ENCODE measurements at regions not wholly inside any gene's neighbourhood (a gene's known extent, or its start where the extent isn't known, plus 50 kb on each side); places are given as distances from the start of the nearest gene placed in this dataset.
"Not testable (repeated sequence)": the region's sequence is repeated elsewhere in the genome, so short reads cannot be mapped to it uniquely, and the experiment has no call there.

DNA sequence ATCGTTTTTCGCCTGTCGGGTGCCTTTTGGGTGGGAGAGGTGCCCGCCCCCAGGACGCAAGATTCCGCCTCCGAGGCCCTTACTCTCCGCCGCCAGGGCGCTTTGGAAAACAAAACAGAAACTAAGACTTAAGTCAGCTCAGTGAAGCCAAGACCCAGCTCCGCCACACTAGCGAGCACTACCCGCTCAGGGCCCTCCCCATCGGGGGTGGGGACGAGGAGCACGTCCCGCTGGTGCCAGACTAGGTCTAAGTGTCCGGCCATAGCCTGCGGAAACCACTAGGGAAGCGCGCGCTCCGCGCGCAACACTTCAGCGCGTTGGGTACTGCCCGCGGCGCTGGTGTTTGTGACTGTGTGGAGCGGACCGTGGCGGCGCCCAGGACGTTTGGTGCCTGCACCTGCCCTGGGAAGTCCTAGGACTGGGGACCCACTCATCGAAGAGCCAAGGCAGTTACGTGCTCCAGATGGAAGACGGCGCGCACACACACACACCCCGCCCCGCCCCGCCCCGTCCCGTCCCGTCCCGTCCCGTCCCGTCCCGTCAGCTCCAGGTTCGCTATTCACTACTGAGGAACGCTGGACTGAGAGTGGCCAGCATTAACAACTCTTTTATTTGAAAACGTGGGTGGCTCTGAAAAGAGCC lies 57.6 kb upstream of the BOLA1 start:
- H3K27ac ChIP-seq (replicated peaks); H3K4me3 ChIP-seq (replicated peaks; ENCODE audit: insufficient read depth, low read length); DNase-seq (ENCODE audit: low read depth in 1 of 2, low spot score in 1 of 2); H3K27me3 ChIP-seq (ENCODE audit: insufficient read depth, poor library complexity, severe bottlenecking): not testable (repeated sequence)

GRCh38 chr1:149842458-149843064 lies 56.8 kb upstream of the BOLA1 start:
- H3K27ac ChIP-seq (replicated peaks); H3K4me3 ChIP-seq (replicated peaks; ENCODE audit: insufficient read depth, low read length); DNase-seq (ENCODE audit: low read depth in 1 of 2, low spot score in 1 of 2); H3K27me3 ChIP-seq (ENCODE audit: insufficient read depth, poor library complexity, severe bottlenecking): not testable (repeated sequence)

DNA sequence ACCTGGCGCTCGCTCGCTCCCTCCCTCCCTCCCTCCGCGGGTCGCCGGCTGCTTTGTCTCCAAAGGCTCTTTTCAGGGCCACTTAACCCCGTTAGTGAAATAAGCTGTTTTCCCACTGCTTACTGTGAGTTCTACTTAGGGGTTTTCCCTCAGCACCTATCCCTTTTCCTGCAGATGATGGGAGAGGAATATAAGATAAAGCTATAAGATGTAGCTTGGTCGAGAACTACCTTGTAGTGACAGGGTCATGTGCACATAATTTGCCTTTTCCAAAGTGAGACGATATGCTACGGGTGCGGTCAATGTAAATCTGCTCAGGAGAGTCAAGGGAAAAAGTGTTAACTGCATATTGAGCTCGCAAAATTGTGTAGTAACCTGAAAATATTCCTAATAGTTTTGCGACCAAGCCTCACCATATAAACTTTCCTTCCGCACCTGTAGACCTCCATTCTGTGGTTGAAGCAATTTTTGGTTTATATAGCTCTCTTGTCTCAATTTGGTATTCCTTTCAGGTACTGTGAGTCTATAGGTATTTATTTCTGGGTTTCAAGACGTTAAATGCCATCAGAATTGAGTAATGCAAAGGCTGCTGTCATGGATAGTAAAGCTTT lies 55.8 kb upstream of the BOLA1 start:
- TF ChIP-seq, protein P1, sequence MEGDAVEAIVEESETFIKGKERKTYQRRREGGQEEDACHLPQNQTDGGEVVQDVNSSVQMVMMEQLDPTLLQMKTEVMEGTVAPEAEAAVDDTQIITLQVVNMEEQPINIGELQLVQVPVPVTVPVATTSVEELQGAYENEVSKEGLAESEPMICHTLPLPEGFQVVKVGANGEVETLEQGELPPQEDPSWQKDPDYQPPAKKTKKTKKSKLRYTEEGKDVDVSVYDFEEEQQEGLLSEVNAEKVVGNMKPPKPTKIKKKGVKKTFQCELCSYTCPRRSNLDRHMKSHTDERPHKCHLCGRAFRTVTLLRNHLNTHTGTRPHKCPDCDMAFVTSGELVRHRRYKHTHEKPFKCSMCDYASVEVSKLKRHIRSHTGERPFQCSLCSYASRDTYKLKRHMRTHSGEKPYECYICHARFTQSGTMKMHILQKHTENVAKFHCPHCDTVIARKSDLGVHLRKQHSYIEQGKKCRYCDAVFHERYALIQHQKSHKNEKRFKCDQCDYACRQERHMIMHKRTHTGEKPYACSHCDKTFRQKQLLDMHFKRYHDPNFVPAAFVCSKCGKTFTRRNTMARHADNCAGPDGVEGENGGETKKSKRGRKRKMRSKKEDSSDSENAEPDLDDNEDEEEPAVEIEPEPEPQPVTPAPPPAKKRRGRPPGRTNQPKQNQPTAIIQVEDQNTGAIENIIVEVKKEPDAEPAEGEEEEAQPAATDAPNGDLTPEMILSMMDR (IDR thresholded peaks at IDR 0.05; ENCODE audit: insufficient read depth, low read length), result no peak
- peak; percentile 64 for TF ChIP-seq POLR2AphosphoS5 (IDR thresholded peaks at IDR 0.05; ENCODE audit: low read depth)
- Histone ChIP-seq H3K27ac (replicated peaks) (peak overlapping the region; percentile 76), H3K4me3 (replicated peaks; ENCODE audit: insufficient read depth, low read length) (peak overlapping the region; percentile 58), H3K27me3 (ENCODE audit: insufficient read depth, poor library complexity, severe bottlenecking) (no peaks in the 10 kb centered on the region)
- peak in 1 of 2 experiments; percentile 4 for DNase-seq (ENCODE audit: low read depth in 1 of 2, low spot score in 1 of 2)

GRCh38 chr1:149844101-149844500 lies 55.3 kb upstream of the BOLA1 start:
- peak overlapping the region; percentile 76 for H3K27ac ChIP-seq (replicated peaks)

More at GRCh38 chr1:149844101-149844500, 55.3 kb upstream of the BOLA1 start:
- no peaks in the 10 kb centered on the region for H3K27me3 ChIP-seq (ENCODE audit: insufficient read depth, poor library complexity, severe bottlenecking)
- no peak for TF ChIP-seq SPI1 (IDR thresholded peaks at IDR 0.05; ENCODE audit: borderline replicate concordance, low read depth)
- TF ChIP-seq, protein P1 (IDR thresholded peaks at IDR 0.05; ENCODE audit: insufficient read depth, low read length), result no peak
- TF ChIP-seq POLR2AphosphoS5 (IDR thresholded peaks at IDR 0.05; ENCODE audit: low read depth), result no peak
- no peak for TF ChIP-seq GABPA (IDR thresholded peaks at IDR 0.05; ENCODE audit: low read depth)
- no peak for TF ChIP-seq REST (IDR thresholded peaks at IDR 0.05; ENCODE audit: insufficient replicate concordance, low read depth)
- peak in 1 of 2 experiments; percentile 27 for DNase-seq (ENCODE audit: low read depth in 1 of 2, low spot score in 1 of 2)
- H3K4me3 ChIP-seq (replicated peaks; ENCODE audit: insufficient read depth, low read length), result peak overlapping the region; percentile 58
